GM19240 (cell line): ENCODE measurements at regions not wholly inside any gene's neighbourhood (a gene's known extent, or its start where the extent isn't known, plus 50 kb on each side); places are given as distances from the start of the nearest gene placed in this dataset.

ENCODE experiments used
- DNase-seq: peaks from one replicate; pipeline ENCODE4 v3.0.0; 2011; ENCODE audit warnings: low spot score; ENCODE audit not compliant: insufficient read length

- no peak for DNase-seq
Measured at GRCh38 chr12:14148489-14149270, 167.3 kb upstream of the GRIN2B start.

GRCh38 chr12:14153803-14154202 lies 172.4 kb upstream of the GRIN2B start:
- no peak for DNase-seq

- no peak for DNase-seq
Measured at GRCh38 chr12:14156606-14157005, 175.2 kb upstream of the GRIN2B start.

GRCh38 chr12:14157088-14157747 lies 175.8 kb upstream of the GRIN2B start:
- peak; percentile 65 for DNase-seq

GRCh38 chr12:14164266-14164665 lies 182.9 kb upstream of the GRIN2B start:
- DNase-seq, result no peak

DNA sequence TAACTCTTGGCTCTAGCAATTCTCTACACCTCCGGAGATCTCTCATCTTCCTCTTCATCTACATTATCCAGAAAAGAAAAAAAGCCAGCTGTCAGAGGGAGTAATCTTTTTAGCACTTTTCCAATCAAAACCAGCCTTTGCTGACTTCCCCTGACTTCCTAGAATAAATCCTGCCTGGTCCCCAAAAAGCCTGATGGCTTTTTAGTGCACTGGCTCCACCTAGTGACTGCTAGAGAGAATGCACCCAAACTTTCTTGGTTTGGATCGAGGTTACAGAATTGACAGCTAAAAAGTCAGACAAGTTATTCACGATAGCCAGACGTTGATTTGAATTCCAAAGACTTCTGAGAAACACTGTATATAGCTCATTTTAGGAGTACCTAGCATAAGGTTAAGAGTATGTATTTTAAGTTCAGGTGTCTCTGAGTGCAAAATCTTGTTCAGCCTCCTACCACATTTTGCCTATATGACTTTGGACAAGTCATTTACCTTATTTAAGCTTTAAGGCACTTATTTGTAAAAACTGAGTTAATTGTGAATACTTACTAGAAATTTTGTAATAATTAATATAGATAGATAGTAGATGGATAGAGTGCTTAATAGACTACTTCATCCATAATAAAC lies 185.7 kb upstream of the GRIN2B start:
- peak; percentile 48 for DNase-seq

GRCh38 chr12:14169281-14169680 lies 187.9 kb upstream of the GRIN2B start:
- DNase-seq, result no peak

- no peak for DNase-seq
Measured at GRCh38 chr12:14171106-14171505, 189.7 kb upstream of the GRIN2B start.

GRCh38 chr12:14175206-14175605 lies 190.3 kb upstream of the ATF7IP start:
- no peak for DNase-seq

- no peak for DNase-seq
Measured at GRCh38 chr12:14185427-14186192, 179.9 kb upstream of the ATF7IP start.

GRCh38 chr12:14186193-14186502 lies 179.3 kb upstream of the ATF7IP start:
- no peak for DNase-seq

DNA sequence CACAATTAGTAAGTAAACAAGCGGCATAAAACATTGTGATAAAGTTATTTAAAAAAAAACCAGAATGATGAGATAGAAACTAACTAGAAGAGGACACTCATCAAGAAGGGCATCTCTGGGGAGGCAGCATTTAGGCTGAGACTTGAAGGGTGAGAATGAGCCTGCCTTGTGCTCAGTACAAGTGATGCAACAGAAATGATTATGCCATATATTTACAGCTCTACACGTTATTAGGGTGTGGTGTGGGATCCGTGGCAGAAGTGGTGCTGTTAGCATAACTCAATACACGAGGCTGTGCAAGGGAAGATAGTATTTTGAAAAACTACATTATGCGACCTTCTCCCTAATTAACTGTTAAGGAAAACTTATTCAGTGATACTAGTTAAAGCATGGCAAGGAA lies 178.5 kb upstream of the ATF7IP start:
- no peak for DNase-seq

DNA sequence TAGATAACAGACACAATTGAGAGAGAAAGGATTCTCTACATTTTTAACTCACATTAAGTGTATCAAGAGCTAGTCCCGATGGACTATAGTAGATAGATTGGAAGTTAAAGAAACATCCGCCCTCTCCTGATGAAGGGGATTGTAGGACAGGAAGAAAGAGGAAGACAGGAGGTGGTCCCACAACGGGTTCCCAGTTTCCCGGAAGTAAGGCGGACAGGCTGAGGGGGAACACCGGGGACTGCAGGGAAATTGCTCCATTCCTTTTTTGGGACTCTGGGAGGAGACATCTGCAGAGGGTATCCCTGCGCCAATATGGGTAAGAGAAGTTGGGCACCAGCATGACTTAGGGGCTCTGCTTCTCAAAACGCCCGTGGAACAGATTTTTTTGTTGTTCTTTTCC lies 177.5 kb upstream of the ATF7IP start:
- DNase-seq, result no peak

GRCh38 chr12:14188744-14189143 lies 176.7 kb upstream of the ATF7IP start:
- DNase-seq, result no peak

- no peak for DNase-seq
Measured at GRCh38 chr12:14190694-14191093, 174.8 kb upstream of the ATF7IP start.

GRCh38 chr12:14191612-14192011 lies 173.9 kb upstream of the ATF7IP start:
- DNase-seq, result no peak

GRCh38 chr12:14193639-14194038 lies 171.8 kb upstream of the ATF7IP start:
- no peak for DNase-seq

DNA sequence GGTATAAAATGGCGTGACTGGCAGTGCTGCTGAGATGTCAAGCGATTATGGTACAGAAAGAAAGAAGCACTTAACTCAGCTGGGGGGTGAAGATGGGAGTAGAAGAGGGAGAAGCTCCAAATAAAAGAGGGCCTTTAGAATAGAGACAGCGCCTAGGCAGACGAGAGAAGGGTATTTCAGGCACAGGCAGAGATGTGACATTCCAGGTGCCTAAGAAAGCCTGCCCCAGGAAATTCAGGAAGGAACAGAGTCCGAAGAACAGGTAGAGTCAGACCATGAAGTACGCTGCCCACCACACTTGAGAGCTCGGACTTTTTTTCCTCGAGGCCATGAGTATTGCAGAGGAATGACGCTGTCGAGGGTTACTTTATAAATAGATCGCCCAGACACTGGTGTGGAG lies 170.9 kb upstream of the ATF7IP start:
- no peak for DNase-seq

DNA sequence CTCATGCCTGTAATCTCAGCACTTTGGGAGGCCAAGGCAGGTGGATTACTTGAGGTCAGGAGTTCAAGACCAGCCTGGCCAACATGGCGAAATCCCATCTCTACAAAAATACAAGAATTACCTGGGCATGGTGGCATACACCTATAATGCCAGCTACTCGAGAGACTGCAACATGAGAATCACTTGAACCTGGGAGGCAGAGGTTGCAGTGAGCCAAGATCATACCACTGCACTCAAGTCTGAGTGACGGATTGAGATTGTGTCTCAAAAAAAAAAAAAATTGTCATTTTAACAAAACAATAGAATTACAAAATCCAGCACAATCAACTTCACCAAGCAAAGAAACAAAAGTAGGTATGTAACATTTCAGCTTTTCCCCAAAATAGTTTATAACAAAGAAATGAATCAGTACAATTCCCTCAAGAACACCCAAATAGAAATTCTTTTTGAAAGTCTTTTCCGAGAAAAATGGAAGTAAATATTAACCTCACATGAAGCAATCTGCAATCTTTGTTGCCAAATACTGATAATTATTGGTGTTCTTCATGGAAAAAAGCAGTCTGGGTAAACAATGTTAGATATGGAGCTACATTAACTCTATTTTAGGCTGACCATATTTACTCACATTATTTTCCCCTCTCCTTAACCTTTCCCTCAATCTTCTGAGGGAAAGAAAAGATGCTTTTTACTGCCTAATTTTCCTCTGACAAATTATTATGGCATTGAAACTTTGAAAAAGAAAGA lies 165.9 kb upstream of the ATF7IP start:
- no peak for DNase-seq

DNA sequence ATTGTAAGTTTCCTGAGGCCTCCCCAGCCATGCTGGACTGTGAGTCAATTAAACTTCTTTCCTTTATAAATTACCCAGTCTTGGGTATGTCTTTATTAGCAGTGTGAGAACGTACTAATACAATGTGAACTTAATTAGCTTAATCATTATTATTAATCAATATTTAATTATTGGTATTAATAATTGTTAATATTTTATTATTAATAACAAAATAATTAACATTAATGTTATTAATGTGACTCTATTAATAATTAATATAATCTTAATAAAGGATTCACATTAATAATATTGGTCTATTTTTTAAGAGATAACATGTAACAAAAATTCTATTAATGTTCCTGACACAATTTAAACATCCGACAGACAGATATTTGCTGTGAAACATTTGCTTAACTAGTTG lies 164.9 kb upstream of the ATF7IP start:
- DNase-seq, result no peak

GRCh38 chr12:14201291-14201690 lies 164.2 kb upstream of the ATF7IP start:
- no peak for DNase-seq
